ENCODE measurements at regions not wholly inside any gene's neighbourhood (a gene's known extent, or its start where the extent isn't known, plus 50 kb on each side); places are given as distances from the start of the nearest gene placed in this dataset.

DNA sequence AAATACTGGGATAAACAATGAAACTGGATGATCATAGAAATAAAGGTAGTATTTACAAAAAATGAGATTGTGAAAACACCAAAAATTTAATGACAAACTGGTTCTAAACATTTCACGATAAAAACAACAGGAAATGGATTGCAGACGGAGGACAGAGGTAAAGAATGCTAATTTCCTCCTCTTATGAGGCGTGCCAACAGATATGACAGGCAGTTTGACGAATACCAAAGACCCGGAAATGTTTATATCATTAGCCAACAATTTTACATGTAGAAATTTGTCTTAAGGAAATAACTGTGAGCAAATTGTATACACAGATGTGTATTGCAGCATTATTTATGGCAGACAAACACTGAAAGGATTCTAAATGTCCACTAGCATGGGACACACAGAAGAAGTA is 162.0 kb upstream of the MGMT start:
- no peak for DNase-seq (ENCODE audit: low read depth in 2 of 3, low spot score in 2 of 3)

DNA sequence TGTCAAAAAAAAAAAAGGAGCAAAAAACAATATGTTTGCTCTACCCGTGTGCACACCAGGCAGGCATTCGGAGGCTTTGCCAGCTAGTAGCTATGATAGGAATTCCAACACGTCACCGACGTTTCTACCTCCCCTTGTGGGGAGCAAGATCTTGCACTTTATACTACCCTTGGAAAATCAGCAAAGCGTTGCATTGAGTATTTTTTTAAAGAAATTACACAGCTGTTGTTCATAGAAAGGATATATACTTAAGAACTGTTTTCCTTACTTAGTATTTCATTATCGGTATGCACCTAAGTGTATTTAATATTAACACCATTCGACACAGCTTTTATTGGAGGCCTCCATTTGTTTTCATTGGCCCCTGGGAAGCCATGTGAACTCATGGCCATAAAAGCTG is 159.9 kb upstream of the MGMT start:
- DNase-seq (ENCODE audit: low read depth in 2 of 3, low spot score in 2 of 3): no peak

DNA sequence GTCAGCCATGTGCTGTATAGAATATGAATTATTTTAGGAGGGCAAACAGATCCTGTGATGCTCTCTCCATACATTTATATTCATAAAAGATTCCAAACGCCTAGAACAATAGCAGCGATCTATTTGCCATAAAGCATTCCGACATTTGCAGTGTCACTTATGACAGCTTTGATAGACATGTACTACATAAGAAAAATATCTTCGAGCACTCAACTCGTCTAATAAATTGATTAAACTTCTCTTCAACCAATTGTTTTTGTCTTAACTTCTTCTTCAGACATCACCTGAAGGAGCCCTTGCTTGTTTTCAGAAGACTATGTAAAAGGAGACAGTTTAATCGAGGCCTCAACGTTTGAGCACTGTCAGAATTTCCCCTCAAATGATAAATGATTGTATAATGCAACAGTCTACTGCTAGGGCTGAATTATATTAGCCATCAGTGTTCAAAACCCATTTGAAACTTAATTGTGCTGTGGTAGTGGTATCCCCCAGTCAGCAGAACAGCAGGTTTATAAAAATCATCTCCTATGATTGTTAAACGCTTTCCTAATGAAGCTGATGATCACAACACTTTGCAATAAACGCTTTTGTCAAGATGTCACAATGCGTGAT is 158.0 kb upstream of the MGMT start:
- no peak for DNase-seq (ENCODE audit: low read depth in 2 of 3, low spot score in 2 of 3)

DNA sequence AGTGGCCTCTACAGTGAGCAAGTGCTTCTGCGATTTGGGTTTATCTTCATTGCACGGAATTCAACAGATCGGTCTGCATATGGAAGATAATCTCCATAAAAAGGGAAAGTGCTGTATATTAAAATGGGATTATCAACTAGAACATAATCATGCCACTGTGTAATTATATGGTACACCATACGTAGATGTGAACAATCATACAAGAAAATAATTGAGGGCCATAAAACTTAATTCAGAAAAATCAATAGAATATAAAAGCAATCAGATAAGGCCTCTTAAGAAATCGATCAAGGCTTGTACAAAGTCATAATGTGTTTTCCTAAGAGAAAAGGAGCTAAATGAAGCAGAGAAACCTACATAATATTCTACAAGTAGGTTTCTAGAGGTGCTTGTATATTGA is 157.5 kb upstream of the MGMT start:
- no peak for DNase-seq (ENCODE audit: low read depth in 2 of 3, low spot score in 2 of 3)

DNA sequence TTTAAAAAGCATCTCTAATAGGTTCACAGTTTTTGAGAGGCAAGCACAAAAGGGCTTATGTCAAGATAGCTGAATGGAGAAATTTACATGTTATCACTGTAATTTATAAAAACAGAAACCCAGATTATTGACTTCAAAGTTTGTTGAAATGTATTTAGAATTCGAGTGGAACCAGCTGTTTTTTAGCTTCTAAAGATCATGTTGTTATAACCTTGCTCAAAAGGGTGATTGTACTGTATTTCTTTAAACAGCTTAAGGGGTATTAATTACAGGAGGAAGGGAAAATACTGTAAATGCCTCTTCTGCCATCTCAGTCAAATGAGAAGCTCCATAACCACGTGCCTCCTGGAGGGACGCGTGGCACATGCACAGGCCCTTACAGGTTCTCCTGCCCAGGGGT is 156.2 kb upstream of the MGMT start:
- no peak for DNase-seq (ENCODE audit: low read depth in 2 of 3, low spot score in 2 of 3)

DNA sequence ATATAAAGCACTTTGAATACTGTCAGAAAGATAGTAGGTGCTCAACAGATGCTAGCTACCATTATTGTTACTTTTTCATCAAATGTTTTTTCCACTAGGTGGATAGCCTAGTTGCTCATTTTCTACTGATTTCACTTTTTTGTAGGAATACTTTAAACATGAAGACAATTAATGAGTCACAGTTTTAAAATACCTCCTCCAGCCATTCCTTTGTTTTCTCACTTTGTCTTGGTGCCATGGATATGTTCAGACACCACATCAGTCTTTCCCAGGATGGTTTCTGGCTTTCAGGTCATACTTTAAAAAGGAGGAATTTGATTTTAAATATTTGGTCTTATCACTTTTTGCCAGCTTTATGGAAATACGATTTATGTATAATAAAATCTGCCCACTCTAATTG is 147.1 kb upstream of the MGMT start:
- no peak for DNase-seq (ENCODE audit: low read depth in 2 of 3, low spot score in 2 of 3)

DNA sequence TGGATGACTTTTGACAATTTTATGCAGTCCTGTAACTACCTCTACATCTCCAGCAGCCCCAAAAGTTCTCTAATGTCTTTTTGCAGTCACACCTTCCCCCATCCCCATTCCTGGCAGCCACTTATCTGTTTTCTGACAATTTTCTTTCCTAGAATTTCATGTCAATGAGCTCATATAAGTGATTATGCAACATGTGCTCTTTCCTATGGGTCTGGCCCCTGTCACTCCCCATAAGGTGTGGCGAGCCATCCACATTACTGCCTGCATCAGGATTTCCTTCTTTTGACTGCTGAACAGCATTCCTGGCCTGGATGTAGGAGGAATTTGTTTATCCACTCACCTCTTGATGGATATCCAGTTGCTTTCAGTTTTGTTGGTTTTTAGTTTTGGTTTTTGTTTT is 146.7 kb upstream of the MGMT start:
- DNase-seq (ENCODE audit: low read depth in 2 of 3, low spot score in 2 of 3): no peak

DNA sequence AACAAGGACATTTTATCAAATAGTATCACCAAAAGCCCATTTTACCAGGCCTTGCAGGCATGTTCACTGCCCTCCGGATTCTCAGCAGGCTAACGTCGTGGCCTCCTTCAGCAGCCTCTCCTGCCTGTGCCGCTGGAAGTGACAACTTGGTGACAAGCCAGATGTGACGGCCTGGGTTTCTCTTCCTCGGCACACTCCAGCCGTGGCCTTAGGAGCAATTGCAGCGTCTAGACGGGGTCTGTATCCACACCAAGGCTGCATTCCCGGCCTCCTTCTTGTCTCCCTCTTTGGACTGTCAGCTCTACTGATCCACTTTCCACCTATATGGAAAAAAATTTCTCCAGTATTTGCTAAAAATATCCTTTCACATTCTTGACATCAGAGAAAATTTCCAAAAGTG is 145.3 kb upstream of the MGMT start:
- no peak for DNase-seq (ENCODE audit: low read depth in 2 of 3, low spot score in 2 of 3)

DNA sequence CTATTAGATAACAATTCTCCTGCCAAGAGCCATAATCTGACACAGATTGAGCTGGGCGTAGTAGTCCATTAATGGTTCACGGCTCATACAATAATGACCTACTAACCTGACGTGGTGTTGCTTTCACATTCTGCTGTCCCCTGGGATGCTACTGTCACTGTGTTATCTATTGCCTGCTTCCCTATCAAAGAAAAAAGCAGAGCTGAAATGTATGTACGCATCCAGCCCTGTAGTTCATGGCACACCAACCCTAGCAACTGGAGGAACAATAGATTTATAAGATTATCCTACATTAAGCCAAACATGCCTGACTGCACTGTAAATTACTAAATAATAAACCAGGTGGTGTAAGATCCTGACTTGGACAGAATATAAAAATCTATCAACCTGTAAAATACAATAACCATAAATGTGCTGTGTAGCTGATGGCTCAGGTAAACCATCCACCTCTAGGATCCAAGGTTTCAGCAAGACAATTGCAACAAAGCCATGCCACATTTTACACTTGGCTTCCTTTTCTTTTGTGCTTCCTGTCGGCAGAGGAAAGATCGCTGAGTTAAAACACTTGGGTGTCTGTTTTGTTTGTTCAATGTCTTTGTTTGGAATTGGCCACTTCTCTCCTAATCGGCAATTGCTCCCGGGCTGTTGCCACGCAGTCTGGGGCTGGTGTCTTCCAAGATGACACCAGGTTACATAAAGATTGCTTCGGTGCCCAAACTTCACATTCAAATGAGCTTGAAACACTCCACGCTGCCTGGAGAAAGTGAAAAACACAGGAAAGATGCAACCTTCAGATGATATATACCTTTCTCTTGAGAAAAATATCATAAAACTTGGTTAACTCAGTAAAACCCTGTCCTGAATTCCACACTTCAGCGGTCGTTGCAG is 143.9 kb upstream of the MGMT start:
- DNase-seq (ENCODE audit: low read depth in 2 of 3, low spot score in 2 of 3): no peak

DNA sequence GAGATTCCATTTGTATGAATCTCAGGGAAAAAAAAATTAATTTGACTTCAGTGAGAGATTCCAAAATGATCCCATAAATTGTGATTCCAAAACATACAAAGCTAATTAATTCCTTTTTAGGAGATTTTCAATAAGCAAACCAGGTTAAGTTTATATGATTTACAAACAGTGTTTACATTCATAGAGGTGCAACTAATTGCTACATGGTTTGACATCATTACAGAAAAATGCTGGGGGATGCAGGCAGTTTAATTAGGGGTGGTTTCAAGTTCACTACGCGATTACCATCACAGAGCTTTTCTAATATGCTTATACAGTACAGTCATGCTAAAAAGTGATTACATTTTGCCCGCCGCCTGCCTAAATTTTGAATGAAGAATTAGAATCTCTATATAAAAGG is 143.2 kb upstream of the MGMT start:
- no peak for DNase-seq (ENCODE audit: low read depth in 2 of 3, low spot score in 2 of 3)

DNA sequence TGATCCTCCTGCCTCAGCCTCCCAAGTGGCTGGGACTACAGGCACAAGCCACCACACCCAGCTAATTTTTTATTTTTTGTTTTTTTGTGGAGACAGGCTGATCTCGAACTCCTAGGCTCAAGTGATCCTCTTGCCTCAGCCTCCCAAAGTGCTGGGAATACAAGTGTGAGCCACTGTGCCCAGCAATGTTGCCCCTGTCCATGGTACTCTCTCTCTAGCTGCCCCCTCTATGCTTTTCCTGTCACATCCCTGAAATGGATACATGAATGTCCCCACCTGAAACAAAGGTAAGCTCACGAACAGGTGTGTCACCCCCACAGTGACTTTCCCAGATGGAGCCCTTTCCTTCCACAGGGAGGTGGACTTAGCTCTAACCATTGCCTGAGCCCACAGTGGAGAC is 141.1 kb upstream of the MGMT start:
- no peak for DNase-seq (ENCODE audit: low read depth in 2 of 3, low spot score in 2 of 3)

DNA sequence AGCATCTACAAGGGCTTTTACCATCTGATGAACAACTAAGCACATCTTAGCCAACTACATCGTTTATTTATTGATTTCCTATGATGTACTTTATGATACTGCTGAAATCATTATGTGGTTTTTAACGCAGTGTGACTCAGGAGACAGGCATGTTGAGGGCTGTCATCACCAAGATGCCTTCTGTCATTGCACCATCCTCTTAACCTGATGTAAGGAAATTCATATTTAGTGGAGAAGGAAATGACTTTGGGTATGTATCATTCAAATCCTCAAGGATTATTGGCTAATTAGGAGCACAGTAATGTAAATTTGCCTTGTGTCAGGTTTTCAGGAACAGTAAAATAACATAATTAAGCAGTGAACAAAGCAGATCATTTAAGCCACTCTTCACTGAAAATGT is 138.5 kb upstream of the MGMT start:
- no peak for DNase-seq (ENCODE audit: low read depth in 2 of 3, low spot score in 2 of 3)

DNA sequence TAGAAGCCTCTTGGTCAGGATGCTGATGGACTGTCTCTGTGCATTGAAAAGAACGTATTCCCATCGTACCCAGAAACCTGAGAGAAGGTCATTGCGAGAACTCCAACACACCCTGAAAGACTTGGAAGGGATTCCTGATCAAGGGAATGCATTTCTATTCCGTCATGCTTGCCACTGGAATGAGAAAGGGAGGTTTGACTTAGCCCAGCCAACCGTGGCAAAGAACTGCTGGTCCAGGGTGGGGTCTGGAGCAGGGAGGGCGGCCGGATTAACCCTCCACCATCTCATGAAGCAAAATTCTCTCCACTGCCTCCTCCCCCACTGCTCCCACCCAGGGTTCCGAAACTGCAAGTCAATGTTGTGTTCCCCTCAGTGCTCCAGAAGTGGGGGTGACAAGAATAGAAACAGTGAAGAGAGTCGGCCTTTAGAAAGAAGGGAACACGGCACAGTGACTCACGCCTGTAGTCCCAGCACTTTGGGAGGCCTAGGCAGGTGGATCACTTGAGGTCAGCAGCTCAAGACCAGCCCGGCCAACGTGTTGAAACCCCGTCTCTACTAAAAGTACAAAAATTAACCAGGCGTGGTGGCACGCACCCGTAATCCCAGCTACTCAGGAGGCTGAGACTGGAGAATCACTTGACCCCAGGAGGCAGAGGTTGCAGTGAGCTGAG is 137.5 kb upstream of the MGMT start:
- DNase-seq (ENCODE audit: low read depth in 2 of 3, low spot score in 2 of 3): no peak

DNA sequence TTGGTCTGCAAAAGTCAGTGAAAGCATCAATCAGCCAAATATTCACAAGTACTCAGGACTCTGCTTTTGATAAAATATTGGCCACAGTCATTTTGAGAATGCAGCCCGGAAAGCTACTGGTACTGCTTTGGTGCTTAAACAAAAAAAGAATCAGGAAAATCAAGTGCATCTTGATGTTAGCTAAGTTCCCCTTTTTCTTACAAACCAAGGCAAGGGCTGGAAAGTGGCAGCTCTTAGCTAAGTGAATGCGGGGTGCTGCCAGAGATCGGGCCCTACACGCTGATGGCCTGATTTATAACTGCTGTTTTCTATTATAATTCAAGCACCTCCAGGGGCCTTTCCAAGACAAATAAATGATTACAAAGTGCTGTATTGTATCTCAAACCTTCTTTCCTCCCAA is 136.8 kb upstream of the MGMT start:
- DNase-seq (ENCODE audit: low read depth in 2 of 3, low spot score in 2 of 3): peak in 2 of 3 donors; percentile 17 to 73

DNA sequence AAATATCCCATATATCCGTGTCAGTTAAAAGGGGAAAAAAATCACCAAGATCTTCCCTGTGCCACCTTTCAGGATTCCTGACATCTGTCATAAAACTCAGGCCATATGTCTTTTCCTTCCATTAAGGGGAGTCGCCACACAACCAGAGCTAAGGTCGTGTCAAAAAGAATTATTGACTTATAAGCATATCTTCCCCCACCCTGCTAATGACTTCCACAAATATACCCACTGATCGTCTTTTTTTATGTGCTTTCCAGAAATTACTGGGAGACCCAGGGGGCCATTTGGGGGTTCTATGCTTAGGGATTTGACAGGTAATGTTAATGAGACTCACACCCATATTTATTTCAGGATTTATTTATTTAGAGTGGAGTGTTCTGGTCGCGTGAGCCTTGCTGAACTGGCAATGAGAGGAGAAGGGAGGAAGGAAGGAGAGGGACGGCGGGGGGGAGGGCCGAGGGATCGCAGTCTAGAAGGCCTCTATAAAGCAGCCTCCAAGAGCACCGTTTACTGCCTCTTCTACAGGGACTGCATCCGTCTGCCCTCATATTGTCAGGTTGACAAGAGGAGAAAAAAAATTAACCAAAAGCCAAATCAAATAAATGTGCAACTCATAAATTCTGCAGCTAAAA is 135.7 kb upstream of the MGMT start:
- DNase-seq (ENCODE audit: low read depth in 2 of 3, low spot score in 2 of 3): no peak

DNA sequence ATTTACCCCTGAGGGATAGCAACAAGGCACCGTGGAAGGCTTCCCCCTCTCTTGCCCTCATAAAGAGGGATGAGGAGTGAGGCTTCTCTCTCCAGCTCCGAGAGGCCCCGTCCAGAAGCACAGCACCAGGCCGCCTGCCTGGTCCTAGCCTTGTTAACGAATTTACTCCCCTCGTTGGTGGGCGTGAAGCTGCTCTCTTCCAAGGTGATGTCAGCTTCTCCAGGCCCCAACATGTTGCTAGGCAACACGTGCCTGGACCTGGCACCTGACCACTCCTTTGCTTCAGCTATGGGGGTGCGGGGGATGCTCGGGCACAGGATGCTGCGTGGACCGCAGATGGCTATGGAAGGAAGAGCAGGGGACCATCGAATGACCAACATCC is 135.2 kb upstream of the MGMT start:
- no peak for DNase-seq (ENCODE audit: low read depth in 2 of 3, low spot score in 2 of 3)

DNA sequence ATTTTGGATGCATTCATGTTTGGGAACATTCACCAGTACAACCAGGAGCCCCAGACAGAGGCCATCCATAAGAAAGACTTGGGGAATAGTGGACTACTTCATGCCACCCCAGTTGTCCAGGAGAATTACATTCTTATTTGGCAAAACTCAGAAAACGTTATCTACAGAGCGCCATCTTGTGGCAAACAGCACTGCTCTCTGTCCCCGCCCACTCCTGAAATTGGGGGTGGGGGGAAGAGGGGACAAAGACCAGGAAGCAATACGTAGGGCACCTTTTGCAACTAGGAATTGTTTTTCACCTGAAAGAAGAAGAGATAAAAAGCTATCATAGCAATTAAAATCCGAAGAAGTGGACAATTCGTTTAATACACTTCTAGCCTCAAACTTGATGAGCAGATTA is 134.6 kb upstream of the MGMT start:
- peak in 2 of 3 donors; percentile 55 to 67 for DNase-seq (ENCODE audit: low read depth in 2 of 3, low spot score in 2 of 3)

DNA sequence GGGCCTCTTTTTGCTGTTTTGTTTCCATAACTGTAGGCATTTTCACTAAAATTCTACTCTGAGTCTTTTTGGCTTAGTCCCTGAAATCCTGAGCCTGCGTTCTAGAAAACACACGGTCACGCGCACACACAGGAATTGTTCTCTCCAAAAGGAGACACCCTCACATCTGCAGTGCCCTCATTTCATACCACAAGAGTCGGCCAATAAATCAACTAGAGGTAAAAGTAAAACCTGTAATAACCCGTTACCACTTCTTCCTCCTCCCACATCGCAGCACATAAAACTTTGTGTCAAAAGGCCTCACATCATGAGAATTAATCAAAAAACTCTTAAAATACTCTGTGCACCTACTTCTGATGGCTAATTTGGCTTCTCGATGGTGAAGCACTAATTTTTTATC is 133.3 kb upstream of the MGMT start:
- peak in 2 of 3 donors; percentile 22 to 73 for DNase-seq (ENCODE audit: low read depth in 2 of 3, low spot score in 2 of 3)

DNA sequence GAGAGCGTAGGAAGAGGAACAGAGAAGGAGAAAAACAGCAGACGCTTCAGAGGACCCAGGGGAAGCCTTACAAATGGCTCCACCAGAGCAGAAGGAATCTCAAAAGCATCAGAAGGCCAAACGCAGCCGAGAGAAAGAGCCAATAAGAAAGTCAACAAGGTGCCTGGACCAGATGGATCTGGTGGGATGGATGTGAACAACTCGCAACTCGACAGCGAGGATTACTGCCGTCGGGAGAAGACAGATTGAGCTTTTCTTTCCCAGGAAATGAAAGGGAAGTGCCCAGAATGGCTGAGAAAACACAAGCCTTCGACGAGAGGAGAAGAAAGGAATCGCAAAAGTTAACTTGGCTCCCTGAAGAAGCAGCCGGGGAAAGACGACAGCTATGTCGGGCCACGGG is 132.8 kb upstream of the MGMT start:
- no peak for DNase-seq (ENCODE audit: low read depth in 2 of 3, low spot score in 2 of 3)

DNA sequence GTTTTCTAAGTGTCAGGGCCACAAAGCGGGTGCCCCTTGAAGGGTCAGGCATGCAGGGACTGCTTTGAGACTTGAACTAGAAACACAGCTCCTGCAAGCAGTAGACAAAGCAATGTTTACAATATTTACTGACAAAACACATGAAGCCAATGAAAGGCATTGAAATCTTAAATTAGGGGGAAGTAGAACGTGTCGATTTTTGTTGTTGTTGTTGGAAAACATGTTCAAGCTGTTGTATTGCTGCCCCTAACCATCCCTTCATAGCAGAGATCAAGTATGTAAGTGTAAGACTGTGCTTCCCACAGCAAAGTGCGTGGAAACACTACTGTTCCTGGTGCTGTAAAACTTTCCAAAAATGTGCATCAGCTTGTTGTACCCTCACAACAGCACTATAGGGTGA is 131.6 kb upstream of the MGMT start:
- DNase-seq (ENCODE audit: low read depth in 2 of 3, low spot score in 2 of 3): no peak

DNA sequence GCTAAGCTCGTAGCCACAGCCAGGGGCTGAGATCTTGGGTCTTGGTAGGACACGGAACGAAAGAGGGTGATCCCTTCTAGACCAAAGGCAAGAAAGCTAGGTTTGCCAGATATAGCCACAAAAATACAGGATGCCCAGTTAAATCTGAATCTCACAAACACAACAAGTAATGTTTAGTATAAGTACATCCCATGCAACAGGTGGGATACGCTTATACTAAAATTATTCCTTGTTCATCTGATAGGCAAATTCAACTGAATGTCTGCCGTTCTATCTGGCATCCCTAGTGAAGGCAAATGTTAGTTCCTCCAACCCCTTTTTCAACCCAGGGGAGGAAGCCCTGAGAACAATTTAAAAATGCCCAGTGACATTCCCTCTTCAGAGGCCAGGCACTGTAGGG is 131.1 kb upstream of the MGMT start:
- DNase-seq (ENCODE audit: low read depth in 2 of 3, low spot score in 2 of 3): no peak

DNA sequence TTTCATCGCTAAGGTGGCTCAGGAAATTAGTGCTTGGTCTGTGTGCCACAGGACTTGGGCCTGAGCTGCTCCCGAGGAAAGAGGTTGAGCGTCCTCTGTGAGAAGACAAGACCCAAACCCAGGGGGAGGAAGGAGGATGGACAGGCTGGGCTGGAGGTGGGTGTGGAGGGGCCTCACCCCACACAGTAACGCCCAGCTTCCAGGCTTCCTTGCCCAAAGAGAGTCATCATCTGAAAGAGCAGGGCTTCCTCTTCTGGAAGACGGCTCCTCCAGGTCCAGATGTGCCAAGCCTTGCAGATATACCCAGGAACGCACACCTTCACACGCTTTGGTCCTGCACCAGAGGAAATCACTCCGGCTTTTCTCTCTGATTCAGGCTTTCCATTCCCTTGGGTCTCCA is 127.8 kb upstream of the MGMT start:
- no peak for DNase-seq (ENCODE audit: low read depth in 2 of 3, low spot score in 2 of 3)
